IgD-negative memory B cell (primary cell): ENCODE measurements at regions not wholly inside any gene's neighbourhood (a gene's known extent, or its start where the extent isn't known, plus 50 kb on each side); places are given as distances from the start of the nearest gene placed in this dataset.

Source experiments
- H3K27ac Mint-ChIP-seq, 3 donors: one replicate each; pipeline ENCODE4 v1.8.0; 2020 to 2022; ENCODE audit warnings: mild to moderate bottlenecking in 3 of 3, mixed read lengths in 3 of 3, moderate library complexity in 1 of 3
- H3K27me3 Mint-ChIP-seq: one replicate; pipeline ENCODE4 v1.8.0; 2021; ENCODE audit warnings: mixed read lengths
- H3K36me3 Mint-ChIP-seq: one replicate; pipeline ENCODE4 v1.8.0; 2020; ENCODE audit warnings: mild to moderate bottlenecking, mixed read lengths
- H3K4me1 Mint-ChIP-seq, 3 donors: one replicate each; pipeline ENCODE4 v1.8.0; 2020 to 2022; ENCODE audit warnings: mixed read lengths in 3 of 3, mild to moderate bottlenecking in 1 of 3
- H3K4me3 Mint-ChIP-seq, 4 donors: one replicate each; pipeline ENCODE4 v1.8.0; 2020 to 2022; ENCODE audit warnings: mild to moderate bottlenecking in 4 of 4, mixed read lengths in 4 of 4, moderate library complexity in 3 of 4
- H3K9me3 Mint-ChIP-seq, 3 donors: one replicate each; pipeline ENCODE4 v1.8.0; 2020 to 2021; ENCODE audit warnings: mixed read lengths in 3 of 3, mild to moderate bottlenecking in 1 of 3

DNA sequence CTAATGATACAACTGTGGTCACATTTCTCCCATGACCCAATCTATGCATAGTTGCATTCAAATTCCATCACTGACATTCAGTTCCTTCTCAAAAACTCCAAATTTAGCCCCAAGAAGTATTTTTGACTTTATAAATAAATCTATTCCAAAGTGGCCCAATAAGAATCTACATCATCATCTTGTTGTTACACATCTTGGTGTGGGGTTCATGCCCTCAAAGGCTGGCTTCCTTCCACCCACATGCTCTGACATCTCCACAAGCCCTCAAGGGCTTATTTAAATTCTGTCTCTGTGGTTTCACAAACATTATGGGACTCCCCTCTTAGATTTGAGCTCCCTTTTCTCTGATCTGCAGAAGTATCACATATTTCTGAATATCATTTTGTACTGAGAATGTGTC, 585.3 kb upstream of the BTBD3 start:
- peaks cover 1% of the 10 kb centered on the region for H3K36me3 Mint-ChIP-seq
- no peaks in the 10 kb centered on the region for H3K27me3 Mint-ChIP-seq
- H3K9me3 Mint-ChIP-seq: peaks cover 0 to 22% (median 0%) of the 10 kb centered on the region in 3 donors
- no peaks in the 10 kb centered on the region for H3K4me1 Mint-ChIP-seq
- no peak overlapping the region for H3K4me3 Mint-ChIP-seq
- H3K27ac Mint-ChIP-seq: no peak overlapping the region

DNA sequence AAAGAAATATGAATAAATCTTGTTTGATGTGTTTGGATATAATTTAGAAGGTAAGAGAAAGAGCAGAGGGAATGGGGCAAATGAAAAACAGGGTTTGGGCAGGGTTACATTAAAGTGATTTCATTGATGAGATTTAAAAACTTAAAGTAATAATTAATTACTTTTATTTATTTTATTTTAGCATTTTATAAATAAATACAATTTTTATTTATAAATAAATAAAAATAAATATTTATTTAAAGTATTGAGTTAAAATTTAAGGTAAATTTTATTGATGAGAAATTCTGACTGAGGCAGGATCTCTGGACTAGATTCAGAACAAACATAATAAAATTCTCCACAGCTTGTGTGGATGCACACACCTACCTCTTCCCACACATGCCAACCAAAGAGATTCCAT, 584.1 kb upstream of the BTBD3 start:
- peaks cover 1% of the 10 kb centered on the region for H3K36me3 Mint-ChIP-seq
- H3K9me3 Mint-ChIP-seq: peaks cover 0 to 14% (median 0%) of the 10 kb centered on the region in 3 donors
- H3K27me3 Mint-ChIP-seq: no peaks in the 10 kb centered on the region
- H3K4me3 Mint-ChIP-seq: no peak overlapping the region
- no peak overlapping the region for H3K27ac Mint-ChIP-seq
- no peaks in the 10 kb centered on the region for H3K4me1 Mint-ChIP-seq

DNA sequence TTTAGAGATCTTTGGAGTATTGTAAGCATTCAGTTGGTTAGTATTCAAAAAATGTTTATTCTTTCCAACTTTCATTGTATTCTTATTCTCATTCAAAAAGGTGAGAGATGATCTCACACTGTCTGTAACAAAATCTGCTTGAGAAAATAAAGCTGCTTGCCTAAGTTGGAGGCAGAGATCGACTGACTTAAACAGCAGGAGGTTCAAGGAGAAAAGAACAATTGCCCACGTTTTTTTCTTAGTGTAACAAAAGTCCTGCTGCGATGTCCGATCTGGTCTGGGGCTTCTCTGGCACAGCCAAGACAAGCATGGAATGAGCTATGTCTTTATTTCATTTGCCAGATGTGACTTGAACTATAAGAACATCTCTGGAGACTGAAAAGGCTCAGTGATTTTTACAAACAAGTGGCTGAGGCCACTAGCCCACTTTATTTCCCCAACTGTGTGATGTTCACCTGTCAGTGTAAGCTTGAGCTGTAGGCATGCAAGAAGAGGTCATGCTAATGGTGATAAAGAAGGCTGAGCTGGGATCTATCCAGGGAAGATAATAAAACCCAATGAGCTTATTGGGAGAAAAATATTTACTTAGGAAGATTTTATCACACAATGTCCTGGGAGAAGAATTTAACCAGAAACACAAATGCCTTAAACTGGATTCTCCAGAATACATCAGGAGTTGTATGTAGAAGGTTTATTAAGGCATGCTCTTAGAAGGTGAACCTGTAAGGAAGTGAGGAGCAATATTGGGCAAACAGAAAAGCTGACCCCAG, 580.1 kb upstream of the BTBD3 start:
- H3K9me3 Mint-ChIP-seq: peaks cover 0 to 9% (median 0%) of the 10 kb centered on the region in 3 donors
- H3K27ac Mint-ChIP-seq: no peak overlapping the region
- H3K27me3 Mint-ChIP-seq: no peaks in the 10 kb centered on the region
- H3K4me3 Mint-ChIP-seq: no peak overlapping the region
- H3K36me3 Mint-ChIP-seq: peaks cover 1% of the 10 kb centered on the region
- H3K4me1 Mint-ChIP-seq: no peaks in the 10 kb centered on the region

DNA sequence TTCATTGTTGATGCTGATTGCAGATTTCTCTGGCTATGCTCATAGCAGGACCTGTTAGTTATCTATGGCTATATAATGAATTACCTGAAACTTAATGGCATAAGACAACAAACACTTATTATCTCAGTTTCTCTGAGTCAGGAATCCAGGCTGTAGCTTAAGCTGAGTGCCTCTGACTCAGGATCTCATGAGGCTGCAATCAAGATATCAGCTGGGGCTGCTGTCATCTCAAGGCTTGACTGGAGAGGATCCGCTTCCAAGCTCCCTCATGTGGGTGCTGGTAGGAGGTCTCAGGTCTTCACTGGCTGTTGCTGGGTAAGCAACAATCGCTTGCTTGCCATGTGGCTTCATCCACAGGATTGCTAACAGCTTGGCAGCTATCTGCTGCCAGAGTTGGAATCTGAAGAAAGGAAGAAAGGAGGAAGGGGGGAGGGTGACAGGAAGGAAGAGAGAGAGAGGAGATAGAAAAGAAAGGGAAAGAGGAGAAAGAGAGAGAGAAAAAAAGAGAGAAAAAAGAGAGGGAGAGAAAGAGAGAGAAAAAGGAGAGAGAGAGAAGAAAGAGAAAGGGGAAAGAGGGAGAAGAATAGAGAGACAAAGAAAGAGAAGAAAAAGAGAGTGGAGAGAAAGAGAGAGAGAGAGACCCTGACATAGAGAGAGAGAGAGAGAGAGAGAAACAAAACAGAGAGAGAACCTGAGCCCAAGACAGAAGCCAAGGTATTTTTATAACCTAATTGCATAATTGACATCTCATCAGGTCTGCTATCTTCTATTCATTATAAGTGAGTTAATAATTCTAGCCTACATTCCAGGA, 579.0 kb upstream of the BTBD3 start:
- H3K4me3 Mint-ChIP-seq: no peak overlapping the region
- no peak overlapping the region for H3K27ac Mint-ChIP-seq
- no peaks in the 10 kb centered on the region for H3K4me1 Mint-ChIP-seq
- peaks cover 0 to 6% (median 0%) of the 10 kb centered on the region in 3 donors for H3K9me3 Mint-ChIP-seq
- H3K27me3 Mint-ChIP-seq: no peaks in the 10 kb centered on the region
- no peaks in the 10 kb centered on the region for H3K36me3 Mint-ChIP-seq

DNA sequence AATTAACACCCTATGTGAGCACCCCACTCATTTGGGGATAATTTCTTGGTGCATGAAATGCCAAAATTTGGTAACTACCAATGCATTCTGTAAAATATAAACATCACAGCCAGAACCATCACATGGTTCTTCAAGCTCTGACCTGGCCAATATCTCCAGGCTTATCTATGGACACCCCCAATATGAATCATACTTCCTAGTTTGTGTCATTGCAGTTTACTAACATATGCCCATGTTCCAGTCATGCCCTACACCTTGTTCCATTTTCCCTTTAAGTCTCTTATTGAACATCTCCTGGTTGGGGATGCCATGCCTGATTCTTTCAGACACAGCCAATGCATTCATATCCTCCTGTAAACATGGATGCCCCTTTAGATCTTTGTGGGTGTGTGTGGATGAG, 572.8 kb upstream of the BTBD3 start:
- peaks cover 0 to 14% (median 5%) of the 10 kb centered on the region in 3 donors for H3K9me3 Mint-ChIP-seq
- H3K36me3 Mint-ChIP-seq: no peaks in the 10 kb centered on the region
- H3K4me3 Mint-ChIP-seq: no peak overlapping the region
- no peaks in the 10 kb centered on the region for H3K27me3 Mint-ChIP-seq
- H3K4me1 Mint-ChIP-seq: no peaks in the 10 kb centered on the region
- H3K27ac Mint-ChIP-seq: no peak overlapping the region

DNA sequence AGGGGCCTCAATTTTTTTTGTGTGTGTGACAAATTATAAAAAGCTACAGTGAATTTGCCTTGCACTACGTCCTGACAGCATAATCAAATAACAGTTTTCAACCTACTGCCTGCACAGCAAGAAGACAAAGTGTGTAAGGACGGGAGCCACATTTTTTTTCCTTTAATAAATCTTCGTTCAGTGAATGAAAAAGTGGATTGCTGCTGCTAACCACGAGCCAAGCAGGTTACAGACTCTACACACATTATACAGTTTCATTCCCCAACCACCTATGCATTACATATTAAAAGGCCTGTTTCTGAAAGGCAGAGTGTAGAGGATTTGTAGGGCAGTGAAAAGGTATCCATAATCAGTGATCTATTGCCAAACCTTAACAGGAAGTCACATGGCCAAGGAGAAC, 570.0 kb upstream of the BTBD3 start:
- peaks cover 0 to 8% (median 6%) of the 10 kb centered on the region in 3 donors for H3K9me3 Mint-ChIP-seq
- H3K27me3 Mint-ChIP-seq: no peaks in the 10 kb centered on the region
- no peaks in the 10 kb centered on the region for H3K36me3 Mint-ChIP-seq
- no peaks in the 10 kb centered on the region for H3K4me1 Mint-ChIP-seq
- H3K27ac Mint-ChIP-seq: no peak overlapping the region
- no peak overlapping the region for H3K4me3 Mint-ChIP-seq

DNA sequence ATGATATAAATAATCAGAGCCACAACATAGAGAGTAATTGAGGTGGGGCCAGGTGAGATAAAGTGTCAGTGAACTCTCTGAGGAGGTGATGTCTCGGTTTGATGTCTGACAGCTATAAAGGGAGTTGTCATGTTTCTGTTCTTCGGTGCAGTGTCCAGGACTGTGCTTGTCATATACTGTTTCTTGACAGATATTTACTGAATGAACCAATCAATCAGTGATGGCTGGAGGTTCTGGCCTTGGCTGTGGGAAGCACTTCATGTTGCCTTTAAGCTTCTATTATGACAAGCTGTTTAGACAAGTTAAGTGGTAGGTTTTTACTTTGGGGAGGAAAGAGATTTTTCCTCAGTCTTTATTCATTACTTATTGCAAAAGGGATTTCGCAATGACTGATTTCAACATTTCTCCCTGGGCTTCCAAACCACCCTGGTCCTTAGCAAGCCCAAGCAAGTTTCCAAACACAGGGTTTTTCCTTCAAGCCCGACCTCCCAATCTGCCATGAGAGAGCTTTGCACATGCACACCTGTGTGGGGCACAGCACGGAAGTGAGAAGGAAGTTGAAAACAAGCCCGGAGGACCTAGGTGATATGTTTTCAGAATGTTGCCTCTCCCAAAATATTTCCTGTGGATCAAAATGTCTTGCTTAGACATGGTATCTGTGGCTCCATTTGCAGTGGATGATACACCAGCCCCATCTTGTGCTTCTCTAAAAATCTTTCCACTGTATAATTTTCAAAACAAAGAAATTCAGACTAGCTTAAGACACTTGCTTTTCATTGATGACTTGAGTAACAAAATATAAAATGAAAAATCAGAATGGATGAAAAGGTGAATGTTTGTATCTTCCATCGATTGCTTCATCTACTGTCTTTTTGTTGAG, 567.3 kb upstream of the BTBD3 start:
- Mint-ChIP-seq H3K36me3 (no peaks in the 10 kb centered on the region), H3K9me3 (peaks cover 0 to 8% (median 4%) of the 10 kb centered on the region in 3 donors), H3K27me3 (no peaks in the 10 kb centered on the region)

DNA sequence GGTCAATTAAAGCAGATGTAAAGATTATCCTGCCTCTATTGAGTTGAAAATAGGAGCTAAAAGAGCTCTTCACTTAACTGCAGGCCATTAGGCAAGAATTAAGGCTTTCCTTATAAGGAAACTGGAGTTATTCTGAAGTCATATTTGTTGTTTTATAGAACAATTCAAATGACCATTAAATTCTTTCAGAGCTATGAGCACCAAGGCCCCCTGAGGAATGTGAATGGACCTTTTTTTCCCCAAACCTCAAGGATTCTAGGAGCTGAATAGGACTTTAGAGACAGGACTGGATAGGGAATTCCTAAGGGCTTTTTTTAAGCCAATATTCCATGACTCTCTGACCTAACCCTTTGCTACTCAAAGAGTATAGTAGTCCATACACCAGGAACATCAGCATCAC, 565.7 kb upstream of the BTBD3 start:
- H3K9me3 Mint-ChIP-seq: peaks cover 0 to 8% (median 0%) of the 10 kb centered on the region in 3 donors
- H3K27me3 Mint-ChIP-seq: no peaks in the 10 kb centered on the region
- H3K4me3 Mint-ChIP-seq: no peak overlapping the region

More for the DNA sequence above, 567.3 kb upstream of the BTBD3 start:
- no peak overlapping the region for H3K4me3 Mint-ChIP-seq
- no peak overlapping the region for H3K27ac Mint-ChIP-seq
- no peaks in the 10 kb centered on the region for H3K4me1 Mint-ChIP-seq

DNA sequence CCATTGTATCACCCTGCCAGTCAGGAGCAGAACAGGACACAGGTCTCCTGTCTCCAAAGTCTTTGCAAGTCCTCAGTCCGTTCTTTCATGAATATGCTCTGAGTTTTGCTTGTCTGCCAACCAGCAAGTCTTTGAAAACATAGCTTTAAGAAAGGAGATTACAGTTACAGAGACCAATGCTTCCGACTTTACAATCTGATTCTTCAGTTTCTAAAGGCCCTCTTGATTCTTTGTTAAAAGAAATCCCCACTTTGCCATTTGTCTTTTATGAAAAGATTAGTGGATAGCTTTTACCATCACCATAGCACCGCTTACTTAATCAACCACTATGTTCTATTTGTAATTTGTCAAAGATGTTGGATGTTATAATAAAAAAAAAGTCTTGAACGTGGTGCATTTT, 562.8 kb upstream of the BTBD3 start:
- H3K4me3 Mint-ChIP-seq: no peak overlapping the region
- H3K9me3 Mint-ChIP-seq: peaks cover 3 to 7% (median 5%) of the 10 kb centered on the region in 3 donors
- no peaks in the 10 kb centered on the region for H3K4me1 Mint-ChIP-seq
- no peaks in the 10 kb centered on the region for H3K36me3 Mint-ChIP-seq
- H3K27me3 Mint-ChIP-seq: no peaks in the 10 kb centered on the region
- H3K27ac Mint-ChIP-seq: no peak overlapping the region

More for the DNA sequence above, 565.7 kb upstream of the BTBD3 start:
- Mint-ChIP-seq H3K27ac (no peak overlapping the region), H3K4me1 (no peaks in the 10 kb centered on the region), H3K36me3 (no peaks in the 10 kb centered on the region)

DNA sequence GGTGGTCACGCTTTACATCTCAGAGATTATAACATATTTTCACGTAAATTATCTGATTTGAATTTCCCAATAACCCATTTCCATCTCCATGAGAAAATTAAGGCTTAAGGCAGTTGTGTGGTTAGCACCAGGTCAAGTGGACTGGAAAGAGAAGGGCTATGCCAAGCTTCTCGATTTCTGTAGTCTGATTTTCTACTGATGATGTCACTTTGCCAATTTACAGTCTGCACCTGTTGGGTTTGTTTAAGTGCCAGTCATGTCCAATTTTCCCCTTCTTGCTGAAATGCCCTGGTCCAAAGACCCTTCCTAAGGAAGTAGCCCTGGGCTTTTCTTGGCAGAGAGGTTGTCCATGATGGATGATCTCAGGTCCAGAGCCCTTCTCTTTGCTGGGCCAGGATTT, 562.3 kb upstream of the BTBD3 start:
- peaks cover 3 to 7% (median 5%) of the 10 kb centered on the region in 3 donors for H3K9me3 Mint-ChIP-seq
- no peak overlapping the region for H3K4me3 Mint-ChIP-seq
- no peaks in the 10 kb centered on the region for H3K4me1 Mint-ChIP-seq

DNA sequence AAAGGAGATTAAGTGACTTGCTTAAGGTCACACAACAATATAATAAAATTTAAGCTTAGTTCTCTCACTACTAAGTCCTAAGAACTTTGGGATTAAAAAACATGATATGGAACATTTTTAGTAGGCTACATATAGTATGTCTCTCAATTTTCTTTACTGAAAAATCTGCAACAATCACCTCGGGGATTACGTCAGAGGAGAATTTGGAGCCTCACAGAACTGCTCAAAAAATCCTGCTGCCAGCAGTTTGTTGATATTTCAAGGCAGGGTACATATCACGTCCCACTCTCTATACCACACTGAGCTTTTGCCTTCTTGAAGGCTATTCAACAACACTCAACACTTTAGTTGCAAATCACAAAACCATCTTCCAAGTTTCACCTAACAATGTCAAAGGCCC, 561.6 kb upstream of the BTBD3 start:
- no peaks in the 10 kb centered on the region for H3K4me1 Mint-ChIP-seq
- no peak overlapping the region for H3K27ac Mint-ChIP-seq
- no peak overlapping the region for H3K4me3 Mint-ChIP-seq
- H3K36me3 Mint-ChIP-seq: no peaks in the 10 kb centered on the region
- peaks cover 5 to 7% (median 7%) of the 10 kb centered on the region in 3 donors for H3K9me3 Mint-ChIP-seq
- H3K27me3 Mint-ChIP-seq: no peaks in the 10 kb centered on the region

More for the DNA sequence above, 562.3 kb upstream of the BTBD3 start:
- Mint-ChIP-seq H3K27me3 (no peaks in the 10 kb centered on the region), H3K36me3 (no peaks in the 10 kb centered on the region), H3K27ac (no peak overlapping the region)

DNA sequence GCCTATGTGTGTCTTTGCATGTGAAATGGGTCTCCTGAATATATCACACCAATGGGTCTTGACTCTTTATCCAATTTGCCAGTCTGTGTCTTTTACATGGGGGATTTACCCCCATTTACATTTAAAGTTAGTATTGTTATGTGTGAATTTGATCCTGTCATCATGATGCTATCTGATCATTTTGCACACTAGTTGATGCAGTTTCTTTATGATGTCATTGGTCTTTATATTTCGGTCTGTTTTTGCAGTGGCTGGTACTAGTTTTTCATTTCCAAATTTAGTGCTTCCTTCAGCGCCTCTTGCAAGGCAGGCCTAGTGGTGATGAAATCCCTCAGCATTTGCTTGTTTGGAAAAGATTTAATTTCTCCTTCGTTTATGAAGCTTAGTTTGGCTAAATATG, 555.2 kb upstream of the BTBD3 start:
- H3K9me3 Mint-ChIP-seq: peaks cover 7 to 22% (median 9%) of the 10 kb centered on the region in 3 donors
- H3K4me1 Mint-ChIP-seq: no peaks in the 10 kb centered on the region
- H3K27me3 Mint-ChIP-seq: no peaks in the 10 kb centered on the region
- no peak overlapping the region for H3K4me3 Mint-ChIP-seq
- no peaks in the 10 kb centered on the region for H3K36me3 Mint-ChIP-seq
- H3K27ac Mint-ChIP-seq: no peak overlapping the region

DNA sequence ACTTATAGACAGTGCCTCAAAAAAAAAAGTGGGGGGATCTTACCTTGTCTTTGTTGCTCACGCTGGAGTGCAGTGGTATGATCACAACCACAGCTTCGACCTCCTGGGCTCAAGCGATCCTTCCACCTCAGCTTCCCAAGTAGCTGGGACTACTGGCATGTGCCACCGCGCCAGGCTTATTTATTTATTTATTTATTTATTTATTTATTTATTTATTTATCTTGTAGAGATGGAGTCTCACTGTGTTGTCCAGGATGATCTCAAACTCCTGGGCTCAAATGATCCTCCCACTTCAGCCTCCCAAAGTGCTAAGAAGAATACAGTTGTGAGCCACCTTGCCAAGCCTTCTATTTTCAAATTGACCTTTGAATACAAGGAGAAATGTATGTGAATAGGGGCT, 553.0 kb upstream of the BTBD3 start:
- H3K27me3 Mint-ChIP-seq: no peaks in the 10 kb centered on the region
- H3K4me1 Mint-ChIP-seq: no peaks in the 10 kb centered on the region
- H3K4me3 Mint-ChIP-seq: no peak overlapping the region
- H3K27ac Mint-ChIP-seq: no peak overlapping the region
- no peaks in the 10 kb centered on the region for H3K36me3 Mint-ChIP-seq
- H3K9me3 Mint-ChIP-seq: peaks cover 3 to 15% (median 6%) of the 10 kb centered on the region in 3 donors

DNA sequence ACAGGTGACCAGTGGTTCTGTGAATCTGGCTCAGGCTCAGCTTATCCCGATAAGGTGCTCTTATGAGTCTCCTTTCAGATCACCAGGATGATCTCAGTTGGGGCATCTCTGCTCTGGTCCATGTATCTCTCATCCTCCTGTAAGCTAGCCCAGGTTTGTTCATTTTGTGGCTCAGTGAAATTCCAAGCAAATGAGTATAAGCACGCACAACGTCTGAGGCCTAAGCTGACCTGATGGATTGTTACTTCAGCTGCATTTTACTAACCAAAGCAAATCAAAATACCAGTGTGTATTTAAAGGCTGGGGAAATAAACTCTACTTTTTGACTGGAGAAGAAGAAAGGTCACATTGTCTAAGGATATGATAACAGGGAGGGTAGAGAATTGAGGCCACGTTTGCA, 551.0 kb upstream of the BTBD3 start:
- Mint-ChIP-seq H3K4me1 (no peaks in the 10 kb centered on the region), H3K9me3 (peaks cover 0 to 12% (median 3%) of the 10 kb centered on the region in 3 donors), H3K27me3 (no peaks in the 10 kb centered on the region), H3K4me3 (no peak overlapping the region), H3K36me3 (no peaks in the 10 kb centered on the region), H3K27ac (no peak overlapping the region)

DNA sequence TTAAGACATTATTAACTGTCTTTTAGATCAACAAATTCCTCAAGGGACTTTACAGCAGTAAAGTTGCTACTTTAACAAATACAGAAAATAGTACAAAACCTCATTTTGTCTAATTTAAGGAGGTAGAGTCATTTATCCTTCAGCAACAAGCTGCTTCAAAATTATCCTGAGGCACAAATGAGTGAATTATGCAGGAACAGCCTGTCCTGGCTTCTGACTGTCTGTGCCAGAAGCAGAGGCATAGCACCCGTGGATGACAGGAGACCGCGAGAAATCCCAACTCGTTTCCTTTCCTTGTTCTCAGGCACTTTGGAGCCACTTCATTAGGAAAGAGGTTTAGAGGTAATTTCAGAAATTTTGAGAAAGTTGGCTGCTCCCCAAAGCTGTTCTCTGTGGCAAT, 549.2 kb upstream of the BTBD3 start:
- Mint-ChIP-seq H3K9me3 (no peaks in the 10 kb centered on the region), H3K36me3 (no peaks in the 10 kb centered on the region), H3K4me1 (no peaks in the 10 kb centered on the region), H3K27ac (no peak overlapping the region), H3K27me3 (no peaks in the 10 kb centered on the region), H3K4me3 (no peak overlapping the region)
